ENCODE measurements at regions not wholly inside any gene's neighbourhood (a gene's known extent, or its start where the extent isn't known, plus 50 kb on each side); places are given as distances from the start of the nearest gene placed in this dataset.
"Not testable (repeated sequence)": the region's sequence is repeated elsewhere in the genome, so short reads cannot be mapped to it uniquely, and the experiment has no call there.

DNA sequence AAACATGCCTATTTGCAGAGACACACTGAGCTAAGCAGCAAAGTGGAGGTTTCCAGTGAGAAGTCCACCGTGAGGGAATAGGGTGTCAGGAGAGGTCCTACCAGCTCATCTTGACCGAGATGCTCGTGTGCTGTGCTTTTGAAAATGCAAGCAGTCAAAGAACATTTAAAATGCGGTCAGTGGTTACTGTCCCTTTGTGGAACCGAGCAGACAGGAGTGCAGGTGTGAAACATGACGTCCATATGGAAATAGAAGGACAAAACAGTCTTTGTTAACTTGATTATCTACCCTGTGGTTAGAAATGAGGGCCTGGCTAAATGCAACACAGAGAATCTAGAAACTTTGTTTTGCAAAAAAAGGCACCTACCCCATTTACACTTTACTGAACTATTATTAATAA is 473.3 kb downstream of the SPATA31A6 start:
- H3K4me3 Mint-ChIP-seq (ENCODE audit: unreplicated experiment); H3K27ac Mint-ChIP-seq (ENCODE audit: unreplicated experiment); DNase-seq (ENCODE audit: extremely low spot score, unreplicated experiment); H3K9me3 Mint-ChIP-seq (ENCODE audit: unreplicated experiment); H3K36me3 Mint-ChIP-seq (ENCODE audit: unreplicated experiment); H3K4me1 Mint-ChIP-seq (ENCODE audit: unreplicated experiment); H3K27me3 Mint-ChIP-seq (ENCODE audit: unreplicated experiment): not testable (repeated sequence)

GRCh38 chr9:42657496-42657895 is 474.0 kb downstream of the SPATA31A6 start:
- not testable (repeated sequence) for H3K9me3 Mint-ChIP-seq (ENCODE audit: unreplicated experiment); H3K4me3 Mint-ChIP-seq (ENCODE audit: unreplicated experiment); H3K36me3 Mint-ChIP-seq (ENCODE audit: unreplicated experiment); H3K4me1 Mint-ChIP-seq (ENCODE audit: unreplicated experiment); H3K27me3 Mint-ChIP-seq (ENCODE audit: unreplicated experiment); H3K27ac Mint-ChIP-seq (ENCODE audit: unreplicated experiment); DNase-seq (ENCODE audit: extremely low spot score, unreplicated experiment)

GRCh38 chr9:42697146-42697545 is 513.7 kb downstream of the SPATA31A6 start:
- H3K27me3 Mint-ChIP-seq (ENCODE audit: unreplicated experiment); H3K4me3 Mint-ChIP-seq (ENCODE audit: unreplicated experiment); DNase-seq (ENCODE audit: extremely low spot score, unreplicated experiment); H3K9me3 Mint-ChIP-seq (ENCODE audit: unreplicated experiment); H3K36me3 Mint-ChIP-seq (ENCODE audit: unreplicated experiment); H3K27ac Mint-ChIP-seq (ENCODE audit: unreplicated experiment); H3K4me1 Mint-ChIP-seq (ENCODE audit: unreplicated experiment): not testable (repeated sequence)

DNA sequence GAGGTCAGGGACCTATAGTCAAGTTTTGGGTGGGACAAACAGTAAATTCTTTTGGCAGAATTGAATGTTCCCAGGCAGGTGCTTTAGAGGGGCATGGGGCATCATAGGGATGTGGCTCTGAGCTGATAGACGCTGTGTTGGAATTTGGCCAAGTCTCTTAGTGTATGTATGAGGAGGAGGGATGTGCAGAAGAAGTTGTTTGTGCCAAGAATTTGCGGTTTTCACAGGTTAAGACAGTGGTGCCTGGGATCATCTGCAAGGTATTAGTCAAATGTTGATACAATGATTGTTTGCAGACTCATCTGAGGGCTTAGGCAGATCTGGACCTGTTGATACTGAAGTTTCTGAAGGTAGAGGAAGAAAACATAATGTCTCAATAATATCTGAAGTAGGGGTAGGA is 519.4 kb downstream of the SPATA31A6 start:
- not testable (repeated sequence) for H3K4me3 Mint-ChIP-seq (ENCODE audit: unreplicated experiment); H3K4me1 Mint-ChIP-seq (ENCODE audit: unreplicated experiment); H3K36me3 Mint-ChIP-seq (ENCODE audit: unreplicated experiment); H3K27me3 Mint-ChIP-seq (ENCODE audit: unreplicated experiment); H3K27ac Mint-ChIP-seq (ENCODE audit: unreplicated experiment); DNase-seq (ENCODE audit: extremely low spot score, unreplicated experiment); H3K9me3 Mint-ChIP-seq (ENCODE audit: unreplicated experiment)

DNA sequence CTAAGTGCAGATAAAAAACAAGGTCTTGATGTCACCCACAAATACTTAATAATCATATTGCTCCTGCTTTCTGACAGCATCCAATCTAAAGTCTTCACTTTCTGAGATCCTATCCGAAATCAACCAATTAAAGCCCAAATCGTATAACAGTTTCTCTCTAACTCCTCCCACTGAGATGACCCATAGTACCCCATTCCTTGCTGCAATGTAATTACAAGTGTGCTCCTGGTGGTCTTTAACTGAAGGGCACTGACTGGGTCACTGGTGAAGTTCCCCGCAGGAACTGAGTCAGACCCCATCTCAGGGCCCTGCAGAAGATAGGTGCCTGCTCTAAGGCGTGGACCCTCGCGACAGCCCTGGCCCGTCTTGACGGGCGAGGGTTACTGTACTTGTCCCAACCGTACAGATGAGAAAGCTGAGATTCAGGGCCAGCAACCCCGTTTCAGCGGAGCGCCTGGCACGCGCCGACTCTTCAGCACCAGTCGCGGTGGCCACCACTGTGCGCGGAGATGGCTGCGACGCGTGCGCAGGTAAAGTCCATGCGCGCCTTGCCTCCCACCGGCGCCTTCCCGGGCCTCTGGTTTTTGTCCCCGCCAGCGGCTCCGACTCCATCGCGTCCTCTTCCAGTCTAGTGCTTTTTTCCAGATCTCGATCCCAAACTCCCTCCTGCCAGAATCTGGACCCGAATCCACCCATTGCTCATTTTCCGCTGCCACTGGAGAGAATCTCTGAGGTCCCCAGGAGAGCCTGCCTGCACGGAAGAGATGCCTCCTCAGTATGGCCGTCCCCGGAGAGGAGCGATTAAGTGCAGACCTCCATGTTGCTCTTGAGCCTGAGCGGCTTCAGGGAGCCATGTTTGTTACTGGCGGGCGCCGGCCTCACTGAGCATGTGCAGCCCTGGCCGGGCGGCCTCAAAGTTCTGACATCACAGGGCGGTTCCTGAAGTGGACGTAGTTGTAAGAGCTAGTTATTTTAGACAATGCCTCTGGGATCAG is 541.7 kb downstream of the SPATA31A6 start:
- not testable (repeated sequence) for H3K9me3 Mint-ChIP-seq (ENCODE audit: unreplicated experiment); H3K4me1 Mint-ChIP-seq (ENCODE audit: unreplicated experiment); H3K27ac Mint-ChIP-seq (ENCODE audit: unreplicated experiment); DNase-seq (ENCODE audit: extremely low spot score, unreplicated experiment); H3K27me3 Mint-ChIP-seq (ENCODE audit: unreplicated experiment); H3K4me3 Mint-ChIP-seq (ENCODE audit: unreplicated experiment); H3K36me3 Mint-ChIP-seq (ENCODE audit: unreplicated experiment)

DNA sequence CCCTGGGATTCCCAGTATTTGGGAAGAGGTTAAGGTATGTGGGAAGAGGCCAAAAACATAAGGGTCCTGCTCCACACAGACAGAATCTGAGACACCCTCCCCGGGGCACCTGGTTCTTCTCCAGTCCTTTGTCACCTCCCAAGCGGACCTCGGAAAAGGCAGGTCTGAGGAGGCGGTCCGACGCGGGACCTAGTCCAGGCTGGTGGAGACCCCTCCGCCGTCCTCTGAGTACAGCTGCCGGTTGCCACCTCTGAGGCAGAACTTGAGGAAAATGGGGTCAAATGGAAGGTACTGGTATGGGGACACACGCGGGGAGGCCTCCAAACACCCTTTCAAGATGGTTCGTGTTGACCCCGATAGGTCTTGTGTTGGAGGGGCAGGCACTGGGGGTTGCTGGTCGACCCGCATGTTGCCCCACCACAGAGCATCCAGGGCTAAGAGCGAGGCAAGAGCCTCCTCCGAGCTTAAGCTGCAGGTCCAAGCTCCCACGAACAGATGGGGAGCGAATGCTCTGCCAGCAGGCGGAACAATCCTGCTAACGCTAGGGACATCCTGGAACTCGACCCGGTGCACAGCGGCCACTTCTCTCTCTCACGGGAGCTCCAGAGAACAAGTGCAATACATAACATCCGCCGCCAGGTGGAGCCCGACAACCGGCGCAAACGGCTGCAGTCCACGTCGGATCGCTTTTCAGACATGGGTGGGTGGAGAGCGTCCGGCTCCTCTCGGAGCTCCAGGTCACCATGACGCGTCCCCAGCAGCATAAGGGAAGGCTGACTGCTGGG is 559.8 kb downstream of the SPATA31A6 start:
- not testable (repeated sequence) for H3K4me3 Mint-ChIP-seq (ENCODE audit: unreplicated experiment); H3K4me1 Mint-ChIP-seq (ENCODE audit: unreplicated experiment); H3K36me3 Mint-ChIP-seq (ENCODE audit: unreplicated experiment); H3K27ac Mint-ChIP-seq (ENCODE audit: unreplicated experiment); H3K9me3 Mint-ChIP-seq (ENCODE audit: unreplicated experiment); H3K27me3 Mint-ChIP-seq (ENCODE audit: unreplicated experiment)
- TF ChIP-seq, protein P1, sequence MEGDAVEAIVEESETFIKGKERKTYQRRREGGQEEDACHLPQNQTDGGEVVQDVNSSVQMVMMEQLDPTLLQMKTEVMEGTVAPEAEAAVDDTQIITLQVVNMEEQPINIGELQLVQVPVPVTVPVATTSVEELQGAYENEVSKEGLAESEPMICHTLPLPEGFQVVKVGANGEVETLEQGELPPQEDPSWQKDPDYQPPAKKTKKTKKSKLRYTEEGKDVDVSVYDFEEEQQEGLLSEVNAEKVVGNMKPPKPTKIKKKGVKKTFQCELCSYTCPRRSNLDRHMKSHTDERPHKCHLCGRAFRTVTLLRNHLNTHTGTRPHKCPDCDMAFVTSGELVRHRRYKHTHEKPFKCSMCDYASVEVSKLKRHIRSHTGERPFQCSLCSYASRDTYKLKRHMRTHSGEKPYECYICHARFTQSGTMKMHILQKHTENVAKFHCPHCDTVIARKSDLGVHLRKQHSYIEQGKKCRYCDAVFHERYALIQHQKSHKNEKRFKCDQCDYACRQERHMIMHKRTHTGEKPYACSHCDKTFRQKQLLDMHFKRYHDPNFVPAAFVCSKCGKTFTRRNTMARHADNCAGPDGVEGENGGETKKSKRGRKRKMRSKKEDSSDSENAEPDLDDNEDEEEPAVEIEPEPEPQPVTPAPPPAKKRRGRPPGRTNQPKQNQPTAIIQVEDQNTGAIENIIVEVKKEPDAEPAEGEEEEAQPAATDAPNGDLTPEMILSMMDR (IDR thresholded peaks at IDR 0.05), result peak; percentile 78
- DNase-seq (ENCODE audit: extremely low spot score, unreplicated experiment), result peak; percentile 91

- not testable (repeated sequence) for DNase-seq (ENCODE audit: extremely low spot score, unreplicated experiment); H3K36me3 Mint-ChIP-seq (ENCODE audit: unreplicated experiment); H3K4me1 Mint-ChIP-seq (ENCODE audit: unreplicated experiment); H3K27me3 Mint-ChIP-seq (ENCODE audit: unreplicated experiment); H3K27ac Mint-ChIP-seq (ENCODE audit: unreplicated experiment); H3K9me3 Mint-ChIP-seq (ENCODE audit: unreplicated experiment); H3K4me3 Mint-ChIP-seq (ENCODE audit: unreplicated experiment)
These were observed 573.8 kb downstream of the SPATA31A6 start for GRCh38 chr9:42757251-42757650.

- not testable (repeated sequence) for H3K4me3 Mint-ChIP-seq (ENCODE audit: unreplicated experiment)
These were observed 575.9 kb downstream of the SPATA31A6 start for GRCh38 chr9:42759320-42759719.

GRCh38 chr9:42782201-42782600 is 598.7 kb downstream of the SPATA31A6 start:
- H3K4me3 Mint-ChIP-seq (ENCODE audit: unreplicated experiment); H3K27me3 Mint-ChIP-seq (ENCODE audit: unreplicated experiment); H3K36me3 Mint-ChIP-seq (ENCODE audit: unreplicated experiment); H3K9me3 Mint-ChIP-seq (ENCODE audit: unreplicated experiment); DNase-seq (ENCODE audit: extremely low spot score, unreplicated experiment); H3K4me1 Mint-ChIP-seq (ENCODE audit: unreplicated experiment); H3K27ac Mint-ChIP-seq (ENCODE audit: unreplicated experiment): not testable (repeated sequence)

More at GRCh38 chr9:42759320-42759719, 575.9 kb downstream of the SPATA31A6 start:
- not testable (repeated sequence) for H3K27me3 Mint-ChIP-seq (ENCODE audit: unreplicated experiment); H3K4me1 Mint-ChIP-seq (ENCODE audit: unreplicated experiment); H3K36me3 Mint-ChIP-seq (ENCODE audit: unreplicated experiment); H3K27ac Mint-ChIP-seq (ENCODE audit: unreplicated experiment); DNase-seq (ENCODE audit: extremely low spot score, unreplicated experiment); H3K9me3 Mint-ChIP-seq (ENCODE audit: unreplicated experiment)

DNA sequence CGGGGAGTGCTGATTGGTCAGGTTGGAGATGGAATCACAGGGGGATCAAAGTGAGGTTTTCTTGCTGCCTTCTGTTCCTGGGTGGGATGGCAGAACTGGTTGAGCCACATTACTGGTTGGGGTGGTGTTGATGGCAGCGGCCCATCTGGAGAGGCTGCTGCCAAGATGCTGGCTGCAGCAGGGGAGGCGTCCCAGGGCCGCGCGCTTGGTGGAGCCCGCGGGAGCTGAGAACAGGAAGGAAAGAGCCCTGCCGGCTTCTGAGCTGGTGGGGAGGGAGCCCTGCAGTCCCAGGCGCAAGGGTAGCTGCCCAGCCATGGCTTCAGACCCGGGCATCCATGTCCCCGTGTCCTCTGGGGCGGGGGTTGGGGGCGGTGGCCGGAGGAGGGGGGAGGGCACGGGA is 609.3 kb downstream of the SPATA31A6 start:
- H3K4me3 Mint-ChIP-seq (ENCODE audit: unreplicated experiment); H3K27ac Mint-ChIP-seq (ENCODE audit: unreplicated experiment): not testable (repeated sequence)

More for the DNA sequence above, 609.3 kb downstream of the SPATA31A6 start:
- DNase-seq (ENCODE audit: extremely low spot score, unreplicated experiment); H3K9me3 Mint-ChIP-seq (ENCODE audit: unreplicated experiment); H3K27me3 Mint-ChIP-seq (ENCODE audit: unreplicated experiment); H3K36me3 Mint-ChIP-seq (ENCODE audit: unreplicated experiment); H3K4me1 Mint-ChIP-seq (ENCODE audit: unreplicated experiment): not testable (repeated sequence)

Measured in osteocyte (in vitro differentiated cells).